WTC11 (cell line): ENCODE measurements at regions not wholly inside any gene's neighbourhood (a gene's known extent, or its start where the extent isn't known, plus 50 kb on each side); places are given as distances from the start of the nearest gene placed in this dataset.

Experiments
- ATAC-seq: fragments of 200-7000 bp; cut with Tn5 transposase; 2 replicates; pipeline ENCODE4 v1.10.0; 2021; ENCODE audit warnings: mild to moderate bottlenecking, moderate library complexity
- CTCF ChIA-PET: fragments of 300-600 bp; sonication (Branson Sonifier 250); formaldehyde crosslinking; loops from one replicate; lab custom pipeline; 2021; ENCODE audit warnings: antibody characterized with exemption; lab: Charles Lee
- POLR2A ChIA-PET: fragments of 350-600 bp; sonication (Branson Sonifier 250); formaldehyde crosslinking; loops from one replicate; lab custom pipeline; 2021; ENCODE audit warnings: antibody characterized with exemption; lab: Charles Lee
- DNase-seq: peaks from one replicate; pipeline ENCODE4 v3.0.0; 2021; ENCODE audit warnings: low spot score
- H3K27ac Mint-ChIP-seq: 2 replicates; pipeline ENCODE4 v1.8.0; 2021; ENCODE audit warnings: mixed read lengths
- H3K27me3 Mint-ChIP-seq: 2 replicates; pipeline ENCODE4 v1.8.0; 2021; ENCODE audit warnings: low read depth, mild to moderate bottlenecking, moderate library complexity, mixed read lengths
- H3K36me3 Mint-ChIP-seq: 2 replicates; pipeline ENCODE4 v1.8.0; 2021; ENCODE audit warnings: mixed read lengths
- H3K4me1 Mint-ChIP-seq: 2 replicates; pipeline ENCODE4 v1.8.0; 2022; ENCODE audit warnings: mixed read lengths
- H3K4me3 Mint-ChIP-seq: 2 replicates; pipeline ENCODE4 v1.8.0; 2021; ENCODE audit warnings: mild to moderate bottlenecking, moderate library complexity, mixed read lengths
- H3K9me3 Mint-ChIP-seq: 2 replicates; pipeline ENCODE4 v1.8.0; 2021; ENCODE audit warnings: mixed read lengths
- AR ChIP-seq: fragments of 250-450 bp; sonication (Bioruptor Pico); IDR thresholded peaks from 2 replicates; pipeline ENCODE4 v1.9.0; 2021; ENCODE audit warnings: mild to moderate bottlenecking
- ATF2 ChIP-seq: sonication (generic); formaldehyde crosslinking; IDR thresholded peaks from 2 replicates; pipeline ENCODE4 v1.8.1; 2022; ENCODE audit warnings: low read depth, missing genetic modification reagents, borderline replicate concordance
- CREM ChIP-seq: sonication (generic); formaldehyde crosslinking; IDR thresholded peaks from 2 replicates; pipeline ENCODE4 v1.8.1; 2022; ENCODE audit warnings: mild to moderate bottlenecking, missing genetic modification reagents, moderate library complexity
- EMX1 ChIP-seq: fragments of 250-450 bp; sonication (Bioruptor Pico); IDR thresholded peaks from 2 replicates; pipeline ENCODE4 v1.8.0; 2021; ENCODE audit warnings: mild to moderate bottlenecking
- FOXJ3 ChIP-seq: sonication (generic); formaldehyde crosslinking; IDR thresholded peaks from 2 replicates; pipeline ENCODE4 v1.9.0; 2021; ENCODE audit warnings: missing genetic modification reagents, mild to moderate bottlenecking, borderline replicate concordance
- FOXP1 ChIP-seq: sonication (generic); formaldehyde crosslinking; IDR thresholded peaks from 2 replicates; pipeline ENCODE4 v1.8.0; 2022; ENCODE audit warnings: missing genetic modification reagents, mild to moderate bottlenecking, moderate library complexity, borderline replicate concordance
- GTF2I ChIP-seq: fragments of 250-450 bp; sonication (Bioruptor Pico); conservative IDR thresholded peaks from 2 replicates; pipeline ENCODE4 v1.4.0; 2021; ENCODE audit warnings: mild to moderate bottlenecking
- HMGXB4 ChIP-seq: sonication (generic); formaldehyde crosslinking; IDR thresholded peaks from 2 replicates; pipeline ENCODE4 v1.8.1; 2023; ENCODE audit warnings: mild to moderate bottlenecking, moderate library complexity, missing genetic modification reagents
- NR1H2 ChIP-seq: sonication (generic); formaldehyde crosslinking; IDR thresholded peaks from 2 replicates; pipeline ENCODE4 v1.9.0; 2021; ENCODE audit warnings: mild to moderate bottlenecking, moderate library complexity, missing genetic modification reagents
- SOX15 ChIP-seq: fragments of 250-450 bp; sonication (Bioruptor Pico); IDR thresholded peaks from 2 replicates; pipeline ENCODE4 v1.9.0; 2021; ENCODE audit warnings: mild to moderate bottlenecking
- SP1 ChIP-seq: sonication (generic); formaldehyde crosslinking; conservative IDR thresholded peaks from 2 replicates; pipeline ENCODE4 v1.8.1; 2022; ENCODE audit warnings: missing genetic modification reagents
- TEAD4 ChIP-seq: sonication (generic); formaldehyde crosslinking; IDR thresholded peaks from 2 replicates; pipeline ENCODE4 v1.8.0; 2022; ENCODE audit warnings: mild to moderate bottlenecking, missing genetic modification reagents
- TP53 ChIP-seq: sonication (generic); formaldehyde crosslinking; IDR thresholded peaks from 2 replicates; pipeline ENCODE4 v1.8.1; 2023; ENCODE audit warnings: mild to moderate bottlenecking, missing genetic modification reagents
- ZNF219 ChIP-seq: sonication (generic); formaldehyde crosslinking; IDR thresholded peaks from 2 replicates; pipeline ENCODE4 v1.8.0; 2023; ENCODE audit warnings: missing genetic modification reagents, mild to moderate bottlenecking, borderline replicate concordance
- ZNF317 ChIP-seq: sonication (generic); formaldehyde crosslinking; IDR thresholded peaks from 2 replicates; pipeline ENCODE4 v1.8.1; 2023; ENCODE audit warnings: low read depth, mild to moderate bottlenecking, moderate library complexity, missing genetic modification reagents, borderline replicate concordance
- ZNF512 ChIP-seq: sonication (generic); formaldehyde crosslinking; IDR thresholded peaks from 2 replicates; pipeline ENCODE4 v1.8.1; 2022; ENCODE audit warnings: missing genetic modification reagents, borderline replicate concordance
- ZNF671 ChIP-seq: fragments of 250-450 bp; sonication (Bioruptor Pico); IDR thresholded peaks from 2 replicates; pipeline ENCODE4 v1.8.0; 2021; ENCODE audit warnings: mild to moderate bottlenecking

- no peak for TF ChIP-seq ATF2 (CRISPR knock-in tag)
Measured at GRCh38 chr1:73722055-73722454, 475.9 kb downstream of the LRRIQ3 start (continued).

GRCh38 chr1:73717976-73718375 is 480.0 kb downstream of the LRRIQ3 start:
- CTCF ChIA-PET: no interaction called here
- TF ChIP-seq ZNF512 (no peak), GTF2I (CRISPR knock-in tag) (no peak), ZNF219 (CRISPR knock-in tag) (no peak), NR1H2 (CRISPR knock-in tag) (no peak), AR (CRISPR knock-in tag) (no peak)
- TF ChIP-seq, all 79 proteins: peak for 0
- Mint-ChIP-seq H3K36me3 (no peaks in the 10 kb centered on the region), H3K27me3 (no peaks in the 10 kb centered on the region), H3K4me1 (0 out of 2 replicates have a peak, but pooled peaks cover 6% of the 10 kb centered on the region), H3K4me3 (no peak overlapping the region), H3K27ac (no peak overlapping the region), H3K9me3 (no peaks in the 10 kb centered on the region)
- no peak for ATAC-seq
- POLR2A ChIA-PET: no interaction called here
- no peak for DNase-seq

- peaks cover 6% of the 10 kb centered on the region for H3K4me1 Mint-ChIP-seq
- TF ChIP-seq ZNF317 (CRISPR knock-in tag): no peak
- TF ChIP-seq SP1: no peak
- POLR2A ChIA-PET: no interaction called here
- DNase-seq (no peak), ATAC-seq (no peak)
- no peak overlapping the region for H3K4me3 Mint-ChIP-seq
- no peaks in the 10 kb centered on the region for H3K9me3 Mint-ChIP-seq
- CTCF ChIA-PET: no interaction called here
- no peaks in the 10 kb centered on the region for H3K27me3 Mint-ChIP-seq
- H3K27ac Mint-ChIP-seq: no peak overlapping the region
- H3K36me3 Mint-ChIP-seq: no peaks in the 10 kb centered on the region
Measured at GRCh38 chr1:73711089-73711488, 486.9 kb downstream of the LRRIQ3 start.

GRCh38 chr1:73701826-73702225 is 496.1 kb downstream of the LRRIQ3 start:
- ChIA-PET CTCF (no interaction called here), POLR2A (no interaction called here)
- TF ChIP-seq SOX15: no peak
- TF ChIP-seq TEAD4: no peak
- TF ChIP-seq TP53 (CRISPR knock-in tag): no peak
- no peak for TF ChIP-seq EMX1 (CRISPR knock-in tag)
- no peak for TF ChIP-seq FOXP1 (CRISPR knock-in tag)
- no peak for TF ChIP-seq HMGXB4 (CRISPR knock-in tag)
- no peak for TF ChIP-seq CREM (CRISPR knock-in tag)
- no peak for TF ChIP-seq ZNF671 (CRISPR knock-in tag)
- no peak for TF ChIP-seq FOXJ3 (CRISPR knock-in tag)
- DNase-seq: no peak
- no peak for ATAC-seq
- no peaks in the 10 kb centered on the region for H3K36me3 Mint-ChIP-seq
- H3K4me3 Mint-ChIP-seq: no peak overlapping the region
- H3K9me3 Mint-ChIP-seq: no peaks in the 10 kb centered on the region
- no peaks in the 10 kb centered on the region for H3K27me3 Mint-ChIP-seq
- no peak overlapping the region for H3K27ac Mint-ChIP-seq
- H3K4me1 Mint-ChIP-seq: peaks cover 7% of the 10 kb centered on the region
